ENCODE measurements at regions not wholly inside any gene's neighbourhood (a gene's known extent, or its start where the extent isn't known, plus 50 kb on each side); places are given as distances from the start of the nearest gene placed in this dataset.
"Not testable (repeated sequence)": the region's sequence is repeated elsewhere in the genome, so short reads cannot be mapped to it uniquely, and the experiment has no call there.

DNA sequence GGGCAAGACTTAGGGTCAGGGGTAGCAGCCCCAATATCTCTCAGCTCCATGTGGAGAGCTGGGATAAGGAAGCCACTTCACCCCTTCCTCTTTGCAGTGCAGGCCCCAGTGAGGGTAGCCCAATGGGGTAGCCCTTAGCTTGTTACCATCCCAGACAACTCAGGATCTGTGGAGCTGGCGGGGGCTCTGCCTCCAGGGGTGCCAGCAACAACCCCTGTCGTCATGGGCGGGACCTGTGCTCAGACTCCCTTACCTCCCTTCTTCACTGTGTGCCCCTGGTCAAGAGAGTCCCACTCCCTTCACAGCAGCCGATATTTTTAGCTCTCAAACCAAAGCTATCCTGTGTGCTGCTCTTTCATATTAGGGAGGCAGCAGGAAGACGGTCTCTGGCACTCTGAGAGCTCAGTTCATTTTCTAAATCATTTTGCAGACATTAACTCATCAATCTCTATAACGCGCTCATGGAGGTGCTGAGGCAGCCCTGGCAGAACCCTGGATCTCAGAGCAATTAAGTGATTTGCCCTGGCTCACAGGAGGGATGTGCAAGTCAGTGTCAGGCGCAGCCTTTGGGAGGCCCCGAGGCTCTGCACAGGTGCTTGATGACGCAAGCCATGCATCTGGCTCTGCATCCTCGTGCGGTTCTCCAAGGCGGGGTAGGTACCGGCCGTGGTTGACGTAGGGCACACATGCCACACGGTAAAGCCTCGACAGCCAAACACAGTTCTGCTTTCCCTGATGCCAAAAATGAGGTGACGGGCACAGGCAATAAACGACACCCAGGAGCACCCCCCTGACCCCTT is 357.6 kb downstream of the SHANK2 start:
- no peak for DNase-seq
- WGBS (ENCODE audit: insufficient coverage), result 73% methylated on average over 17 of the region's 20 CpGs
- Histone ChIP-seq H3K4me3 (ENCODE audit: low read length) (no peak overlapping the region), H3K36me3 (ENCODE audit: control insufficient read depth, insufficient read depth, low read length) (no peaks in the 10 kb centered on the region), H3K27ac (ENCODE audit: low read length) (no peak overlapping the region), H3K4me1 (ENCODE audit: control insufficient read depth, insufficient read depth, low read length) (no peaks in the 10 kb centered on the region), H3K27me3 (ENCODE audit: control insufficient read depth, insufficient read depth, low read length) (no peaks in the 10 kb centered on the region), H3K9me3 (replicated peaks; ENCODE audit: control insufficient read depth, low read depth, low read length) (peaks cover 6% of the 10 kb centered on the region)

DNA sequence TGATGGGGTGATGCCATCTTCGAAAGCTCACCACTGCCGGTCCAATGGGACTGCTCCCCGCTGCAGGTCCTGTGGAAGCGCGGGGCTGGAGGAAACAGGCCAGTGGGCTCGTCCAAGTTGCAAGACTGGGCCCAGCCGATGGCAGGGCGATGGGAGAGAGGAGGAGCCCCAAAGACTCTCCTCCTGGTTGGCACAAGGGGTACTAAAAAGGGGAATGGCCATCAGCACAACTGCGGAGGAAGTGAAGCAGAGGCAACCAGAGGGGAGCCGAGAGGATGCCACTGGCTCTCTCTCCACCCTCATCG is 357.1 kb downstream of the SHANK2 start:
- Histone ChIP-seq H3K27me3 (ENCODE audit: control insufficient read depth, insufficient read depth, low read length) (no peaks in the 10 kb centered on the region), H3K36me3 (ENCODE audit: control insufficient read depth, insufficient read depth, low read length) (no peaks in the 10 kb centered on the region), H3K4me1 (ENCODE audit: control insufficient read depth, insufficient read depth, low read length) (no peaks in the 10 kb centered on the region), H3K9me3 (replicated peaks; ENCODE audit: control insufficient read depth, low read depth, low read length) (peaks cover 6% of the 10 kb centered on the region), H3K4me3 (ENCODE audit: low read length) (no peak overlapping the region), H3K27ac (ENCODE audit: low read length) (no peak overlapping the region)
- DNase-seq, result no peak
- 89% methylated on average over 9 of the region's 11 CpGs for WGBS (ENCODE audit: insufficient coverage)

DNA sequence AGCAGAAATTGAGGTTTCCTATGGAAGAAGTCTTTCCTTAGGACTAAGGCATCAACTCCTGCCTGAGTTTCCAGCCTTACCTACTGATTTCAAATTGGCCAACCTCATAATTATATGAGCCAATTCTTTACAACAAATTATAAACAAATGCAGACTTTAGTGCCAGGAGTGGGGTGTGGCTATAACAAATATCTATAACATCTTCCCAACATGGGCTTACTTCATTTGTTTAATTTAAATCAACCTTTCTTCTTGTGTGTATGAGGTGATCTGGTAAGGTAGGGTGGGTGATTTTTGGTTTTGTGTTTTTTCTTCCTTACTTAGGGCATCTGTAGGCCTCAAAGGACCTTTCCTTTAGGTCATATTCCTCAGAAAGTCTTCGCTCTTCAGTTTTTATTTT is 354.9 kb downstream of the SHANK2 start:
- no peak overlapping the region for H3K4me3 ChIP-seq (ENCODE audit: low read length)

DNA sequence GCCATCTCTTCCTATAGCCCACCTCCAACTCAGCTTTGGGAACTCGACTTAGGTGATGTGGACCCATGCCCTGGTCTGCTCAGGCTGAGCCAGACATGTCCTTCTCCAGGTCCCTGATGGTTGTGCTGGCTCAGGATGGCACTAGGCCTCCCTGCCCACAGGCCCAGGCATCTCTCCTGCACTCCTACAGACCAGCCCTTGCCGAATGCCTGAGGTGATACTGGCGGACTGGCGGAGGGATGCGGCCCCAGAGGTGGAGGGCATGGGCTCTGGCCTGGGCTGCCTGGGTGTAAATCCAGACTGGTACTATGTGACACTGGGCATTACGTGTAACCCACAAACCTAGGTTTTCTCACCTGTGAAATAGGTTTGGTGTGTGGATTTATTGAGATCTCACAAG is 352.8 kb downstream of the SHANK2 start:
- 93% methylated on average over 6 of the region's 6 CpGs for WGBS (ENCODE audit: insufficient coverage)
- H3K27me3 ChIP-seq (ENCODE audit: control insufficient read depth, insufficient read depth, low read length), result no peaks in the 10 kb centered on the region

More for the DNA sequence above, 354.9 kb downstream of the SHANK2 start:
- peaks cover 6% of the 10 kb centered on the region for H3K9me3 ChIP-seq (replicated peaks; ENCODE audit: control insufficient read depth, low read depth, low read length)
- no peak overlapping the region for H3K27ac ChIP-seq (ENCODE audit: low read length)
- WGBS (ENCODE audit: insufficient coverage), result no CpG with 5 or more reads among the region's 1 CpG
- no peaks in the 10 kb centered on the region for H3K27me3 ChIP-seq (ENCODE audit: control insufficient read depth, insufficient read depth, low read length)
- H3K4me1 ChIP-seq (ENCODE audit: control insufficient read depth, insufficient read depth, low read length), result no peaks in the 10 kb centered on the region
- no peaks in the 10 kb centered on the region for H3K36me3 ChIP-seq (ENCODE audit: control insufficient read depth, insufficient read depth, low read length)
- no peak for DNase-seq

DNA sequence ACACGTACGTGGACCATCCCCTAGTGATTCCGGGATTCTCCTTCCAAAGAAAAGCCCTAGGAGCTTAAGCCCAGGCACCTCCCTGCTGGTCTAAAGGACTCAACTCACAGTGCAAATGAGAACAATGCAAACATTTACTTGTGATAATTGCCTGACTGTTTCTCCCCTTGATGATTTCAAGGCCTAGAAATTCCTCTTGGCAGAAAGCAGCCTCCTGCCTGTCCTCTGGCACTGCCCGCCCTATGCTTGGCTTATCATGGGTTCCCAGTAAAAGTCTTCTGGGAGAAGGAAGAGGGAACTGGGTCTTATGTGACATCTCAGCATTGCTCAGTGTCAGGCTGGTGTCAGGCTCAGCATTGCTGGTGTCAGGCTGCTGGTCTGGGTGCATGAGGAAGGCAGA is 351.8 kb downstream of the SHANK2 start:
- no peak for DNase-seq
- Histone ChIP-seq H3K4me3 (ENCODE audit: low read length) (no peak overlapping the region), H3K9me3 (replicated peaks; ENCODE audit: control insufficient read depth, low read depth, low read length) (peaks cover 6% of the 10 kb centered on the region), H3K27me3 (ENCODE audit: control insufficient read depth, insufficient read depth, low read length) (no peaks in the 10 kb centered on the region), H3K4me1 (ENCODE audit: control insufficient read depth, insufficient read depth, low read length) (no peaks in the 10 kb centered on the region), H3K27ac (ENCODE audit: low read length) (no peak overlapping the region), H3K36me3 (ENCODE audit: control insufficient read depth, insufficient read depth, low read length) (no peaks in the 10 kb centered on the region)
- 86% methylated on average over 1 of the region's 4 CpGs for WGBS (ENCODE audit: insufficient coverage)

More for the DNA sequence above, 352.8 kb downstream of the SHANK2 start:
- DNase-seq, result no peak
- no peak overlapping the region for H3K4me3 ChIP-seq (ENCODE audit: low read length)
- H3K9me3 ChIP-seq (replicated peaks; ENCODE audit: control insufficient read depth, low read depth, low read length), result peaks cover 6% of the 10 kb centered on the region
- H3K36me3 ChIP-seq (ENCODE audit: control insufficient read depth, insufficient read depth, low read length), result no peaks in the 10 kb centered on the region
- no peaks in the 10 kb centered on the region for H3K4me1 ChIP-seq (ENCODE audit: control insufficient read depth, insufficient read depth, low read length)
- H3K27ac ChIP-seq (ENCODE audit: low read length), result no peak overlapping the region

DNA sequence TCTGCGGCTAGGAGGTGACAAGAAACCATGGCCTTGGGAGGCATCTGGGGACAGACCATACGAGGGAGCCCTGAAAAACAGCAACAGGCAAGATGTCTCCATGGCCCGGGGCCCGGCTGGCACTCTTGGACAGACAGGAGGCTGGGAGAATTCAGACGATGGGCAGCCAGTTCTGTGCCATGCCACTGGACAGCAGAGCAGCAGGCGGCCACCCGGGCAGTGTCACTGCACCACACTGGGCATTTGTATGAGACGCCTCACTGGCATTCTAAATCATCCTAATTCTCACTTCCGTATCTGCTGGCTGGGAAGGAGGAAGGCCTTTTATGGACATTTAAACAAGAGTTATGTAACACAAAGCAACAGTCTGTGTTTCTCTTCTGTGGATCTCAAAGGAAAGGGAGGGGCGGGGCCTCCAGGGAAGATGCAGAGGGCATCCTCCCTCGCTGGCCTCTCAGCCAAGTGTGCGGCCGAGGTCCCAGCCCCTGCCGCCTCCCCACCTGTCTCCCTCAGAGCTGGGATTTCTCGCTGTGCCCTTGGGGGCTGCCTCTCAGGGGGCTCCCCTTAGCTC is 350.3 kb downstream of the SHANK2 start:
- no peak overlapping the region for H3K4me3 ChIP-seq (ENCODE audit: low read length)
- H3K4me1 ChIP-seq (ENCODE audit: control insufficient read depth, insufficient read depth, low read length), result no peaks in the 10 kb centered on the region
- no peaks in the 10 kb centered on the region for H3K36me3 ChIP-seq (ENCODE audit: control insufficient read depth, insufficient read depth, low read length)
- peaks cover 5% of the 10 kb centered on the region for H3K9me3 ChIP-seq (replicated peaks; ENCODE audit: control insufficient read depth, low read depth, low read length)
- no peak overlapping the region for H3K27ac ChIP-seq (ENCODE audit: low read length)
- DNase-seq, result peak; percentile 32
- 51% methylated on average over 10 of the region's 15 CpGs for WGBS (ENCODE audit: insufficient coverage)
- no peaks in the 10 kb centered on the region for H3K27me3 ChIP-seq (ENCODE audit: control insufficient read depth, insufficient read depth, low read length)

DNA sequence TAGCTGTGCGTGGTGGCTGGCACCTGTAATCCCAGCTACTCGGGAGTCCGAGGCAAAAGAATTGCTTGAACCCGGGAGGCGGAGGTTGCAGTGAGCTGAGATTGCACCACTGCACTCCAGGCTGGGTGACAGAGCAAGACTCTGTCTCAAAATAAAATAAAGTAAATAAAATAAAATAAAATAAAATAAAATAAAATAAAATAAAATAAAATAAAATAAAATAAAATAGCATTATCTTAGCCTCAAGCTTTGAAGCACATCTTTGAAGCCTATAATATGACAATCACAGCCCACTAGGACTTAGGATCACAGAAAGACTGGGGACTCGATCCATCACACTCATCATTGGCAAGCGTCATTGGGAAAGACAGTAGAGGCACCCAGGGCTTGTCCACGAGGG is 349.1 kb downstream of the SHANK2 start:
- H3K4me3 ChIP-seq (ENCODE audit: low read length); H3K27ac ChIP-seq (ENCODE audit: low read length); H3K36me3 ChIP-seq (ENCODE audit: control insufficient read depth, insufficient read depth, low read length); DNase-seq; H3K4me1 ChIP-seq (ENCODE audit: control insufficient read depth, insufficient read depth, low read length); H3K27me3 ChIP-seq (ENCODE audit: control insufficient read depth, insufficient read depth, low read length); H3K9me3 ChIP-seq (replicated peaks; ENCODE audit: control insufficient read depth, low read depth, low read length): not testable (repeated sequence)
- WGBS (ENCODE audit: insufficient coverage), result 100% methylated on average over 3 of the region's 8 CpGs

DNA sequence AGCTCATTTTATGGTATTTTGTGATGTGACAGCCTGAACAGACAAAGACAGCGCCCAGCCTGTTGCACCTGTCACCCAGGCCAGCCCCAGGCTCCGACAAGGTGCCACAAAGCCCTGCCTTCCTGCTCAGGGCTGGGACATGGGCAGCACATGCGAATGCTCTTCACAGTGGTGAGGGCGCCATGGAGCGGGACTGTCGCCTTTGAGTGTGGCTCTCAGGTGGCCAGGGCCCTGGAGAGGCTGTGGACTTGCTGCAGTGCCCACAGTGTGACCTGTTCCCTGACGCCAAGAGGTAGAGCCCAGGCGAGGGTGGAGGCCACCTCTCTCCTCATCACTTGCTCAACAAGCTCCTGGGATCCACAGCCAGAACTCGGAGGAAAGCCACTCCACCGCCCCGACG is 346.3 kb downstream of the SHANK2 start:
- H3K36me3 ChIP-seq (ENCODE audit: control insufficient read depth, insufficient read depth, low read length), result no peaks in the 10 kb centered on the region
- DNase-seq, result no peak

DNA sequence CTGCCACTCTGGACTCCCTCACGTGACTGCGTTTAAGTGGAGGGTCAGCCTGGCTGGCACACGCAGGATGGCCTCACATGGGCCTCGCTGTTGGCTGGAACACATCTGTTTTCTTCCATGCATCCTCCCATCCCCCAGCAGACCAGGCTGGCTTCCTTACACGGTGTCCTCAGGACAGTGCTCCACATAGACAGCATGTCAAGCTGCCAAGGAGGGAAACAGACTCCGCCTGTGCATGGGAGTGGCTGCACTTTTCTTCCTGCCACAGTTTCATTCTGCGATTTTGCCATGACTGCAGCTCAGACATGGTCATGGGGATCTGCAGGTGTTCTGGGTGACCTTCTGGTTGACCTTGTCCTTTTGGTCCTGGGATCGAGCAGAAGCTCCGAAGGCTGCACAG is 344.2 kb downstream of the SHANK2 start:
- DNase-seq, result peak; percentile 26
- WGBS (ENCODE audit: insufficient coverage), result 55% methylated on average over 8 of the region's 9 CpGs
- no peaks in the 10 kb centered on the region for H3K36me3 ChIP-seq (ENCODE audit: control insufficient read depth, insufficient read depth, low read length)
- H3K9me3 ChIP-seq (replicated peaks; ENCODE audit: control insufficient read depth, low read depth, low read length), result no peaks in the 10 kb centered on the region
- no peaks in the 10 kb centered on the region for H3K27me3 ChIP-seq (ENCODE audit: control insufficient read depth, insufficient read depth, low read length)
- no peak overlapping the region for H3K27ac ChIP-seq (ENCODE audit: low read length)
- H3K4me3 ChIP-seq (ENCODE audit: low read length), result no peak overlapping the region
- H3K4me1 ChIP-seq (ENCODE audit: control insufficient read depth, insufficient read depth, low read length), result no peaks in the 10 kb centered on the region

More for the DNA sequence above, 346.3 kb downstream of the SHANK2 start:
- no peaks in the 10 kb centered on the region for H3K4me1 ChIP-seq (ENCODE audit: control insufficient read depth, insufficient read depth, low read length)
- no peaks in the 10 kb centered on the region for H3K9me3 ChIP-seq (replicated peaks; ENCODE audit: control insufficient read depth, low read depth, low read length)
- H3K27ac ChIP-seq (ENCODE audit: low read length), result no peak overlapping the region
- WGBS (ENCODE audit: insufficient coverage), result 78% methylated on average over 12 of the region's 12 CpGs
- no peaks in the 10 kb centered on the region for H3K27me3 ChIP-seq (ENCODE audit: control insufficient read depth, insufficient read depth, low read length)
- no peak overlapping the region for H3K4me3 ChIP-seq (ENCODE audit: low read length)

DNA sequence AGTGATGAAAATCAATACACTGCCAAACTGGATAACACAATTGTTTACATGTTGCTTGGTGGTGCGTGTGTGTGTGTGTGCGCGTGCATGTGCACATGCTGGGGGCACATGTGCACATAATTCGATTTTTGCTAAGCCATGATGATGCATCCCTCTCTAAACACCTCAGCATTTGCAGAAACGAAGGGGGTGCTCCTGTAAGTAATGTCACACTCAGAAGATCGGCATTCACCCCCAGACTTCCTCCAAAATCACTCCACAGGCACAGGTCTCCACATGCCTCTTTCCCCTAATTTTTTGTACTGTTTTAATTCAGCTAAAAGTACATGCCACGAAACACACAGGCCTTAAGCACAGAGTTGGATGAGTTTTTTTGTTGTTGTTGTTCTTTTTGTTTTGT is 341.5 kb downstream of the SHANK2 start:
- Histone ChIP-seq H3K36me3 (ENCODE audit: control insufficient read depth, insufficient read depth, low read length) (no peaks in the 10 kb centered on the region), H3K4me3 (ENCODE audit: low read length) (no peak overlapping the region), H3K27ac (ENCODE audit: low read length) (no peak overlapping the region), H3K9me3 (replicated peaks; ENCODE audit: control insufficient read depth, low read depth, low read length) (no peaks in the 10 kb centered on the region), H3K4me1 (ENCODE audit: control insufficient read depth, insufficient read depth, low read length) (peaks cover 25% of the 10 kb centered on the region), H3K27me3 (ENCODE audit: control insufficient read depth, insufficient read depth, low read length) (no peaks in the 10 kb centered on the region)
- DNase-seq, result no peak
- WGBS (ENCODE audit: insufficient coverage), result 68% methylated on average over 2 of the region's 7 CpGs
